Spleen (tissue), 11 donors: ENCODE measurements at regions not wholly inside any gene's neighbourhood (a gene's known extent, or its start where the extent isn't known, plus 50 kb on each side); places are given as distances from the start of the nearest gene placed in this dataset.

Experiments used
- DNase-seq: peaks from one replicate; pipeline ENCODE4 v3.0.0-alpha.2; 2020
- H3K27ac ChIP-seq, 8 donors: fragments of 200-600 bp; sonication (generic) in 7 of 8; 1 replicate in 4 of 8; 2 replicates in 4 of 8; pipeline versions ENCODE4 v1.5.0 to v1.8.0; 2016 to 2021; ENCODE audit warnings: inconsistent platforms in 4 of 8, mild to moderate bottlenecking in 4 of 8, moderate library complexity in 1 of 8
- H3K27me3 ChIP-seq, 7 donors: fragments of 200-600 bp; sonication (generic) in 6 of 7; replicated peaks in 1 of 7; 1 replicate in 4 of 7; 2 replicates in 3 of 7; pipeline versions ENCODE4 v1.5.0 to v1.8.0; 2016 to 2021; ENCODE audit warnings: inconsistent platforms in 3 of 7, mild to moderate bottlenecking in 1 of 7
- H3K36me3 ChIP-seq, 6 donors: fragments of 200-600 bp; sonication (generic) in 5 of 6; 1 replicate in 4 of 6; 2 replicates in 2 of 6; pipeline versions ENCODE4 v1.5.0 to v1.8.0; 2016 to 2021; ENCODE audit warnings: inconsistent platforms in 2 of 6
- H3K4me1 ChIP-seq, 6 donors: fragments of 200-600 bp; sonication (generic) in 5 of 6; 1 replicate in 3 of 6; 2 replicates in 3 of 6; pipeline versions ENCODE4 v1.5.0 to v1.8.0; 2016 to 2021; ENCODE audit warnings: inconsistent platforms in 3 of 6
- H3K4me3 ChIP-seq, 8 donors: fragments of 200-600 bp; sonication (generic) in 7 of 8; 1 replicate in 4 of 8; 2 replicates in 4 of 8; pipeline versions ENCODE4 v1.5.0 to v1.8.0; 2016 to 2021; ENCODE audit warnings: inconsistent platforms in 4 of 8, mild to moderate bottlenecking in 4 of 8, moderate library complexity in 2 of 8
- H3K9me3 ChIP-seq, 8 donors: fragments of 200-600 bp; sonication (generic) in 7 of 8; 1 replicate in 4 of 8; 2 replicates in 4 of 8; pipeline versions ENCODE4 v1.5.0 to v1.8.0; 2016 to 2021; ENCODE audit warnings: inconsistent platforms in 4 of 8
- CTCF ChIP-seq, 11 experiments: fragments of 200-600 bp in 7 of 11; fragments of 450-650 bp in 4 of 11; sonication (generic) in 4 of 11; IDR thresholded peaks in 8 of 11; conservative IDR thresholded peaks in 3 of 11; 1 replicate in 7 of 11; 2 replicates in 4 of 11; pipeline versions ENCODE4 v1.4.0 to v1.8.0; 2016 to 2021; ENCODE audit warnings: antibody characterized with exemption in 11 of 11, inconsistent platforms in 4 of 11, mild to moderate bottlenecking in 1 of 11
- POLR2A ChIP-seq, 3 donors: fragments of 450-650 bp; IDR thresholded peaks; one replicate each; pipeline ENCODE4 v1.5.1; 2017; ENCODE audit warnings: antibody characterized with exemption in 3 of 3, mild to moderate bottlenecking in 1 of 3
- POLR2AphosphoS5 ChIP-seq, 3 donors: sonication (generic); formaldehyde crosslinking; IDR thresholded peaks; one replicate each; pipeline ENCODE4 v1.5.1; 2017; ENCODE audit warnings: antibody characterized with exemption in 3 of 3
- WGBS, 5 donors: extraction: QIAGEN DNeasy Blood & Tissue Kit in 3 of 5; methylation state at CpG; one replicate each; pipeline versions ENCODE4 v1.1.5 to v1.1.7; 2013 to 2018; 5-methylcytosine and 5-hydroxymethylcytosine counted together
- intact Hi-C: fragments of 100-400 bp; cut with DNase I; formaldehyde crosslinking; loops from one replicate; pipeline ENCODE4 v1.15.0; 2023; ENCODE audit warnings: low total_unique reads
- donor health status: healthy with polysubstance abuse.
- donor health status: DM: no; HTN: no; CAD: no; lungs with moderate emphysema.
- donor health status: DM: no; HTN: no; CAD: no.
- donor health status: Bipolar disorder and iron deficiency.
- donor health status: healthy.
- donor health status: DM: no; HTN: no; CAD: no.
- donor health status: DM: yes; HTN: yes; CAD: no.

GRCh38 chr10:3412071-3412582, 239.5 kb upstream of the PITRM1 start:
- Histone ChIP-seq H3K4me1 (peaks cover 0 to 7% (median 0%) of the 10 kb centered on the region in 6 donors), H3K36me3 (no peaks in the 10 kb centered on the region), H3K4me3 (no peak overlapping the region), H3K27ac (no peak overlapping the region), H3K27me3 (no peaks in the 10 kb centered on the region), H3K9me3 (peaks cover 0 to 4% (median 0%) of the 10 kb centered on the region in 8 donors)
- 80 to 98% (median 94%) methylated on average over 5 of the region's 5 CpGs for WGBS, 5 donors
- DNase-seq = peak; percentile 41
- TF ChIP-seq POLR2A (IDR thresholded peaks at IDR 0.05) (no peak), POLR2AphosphoS5 (IDR thresholded peaks at IDR 0.05) (no peak), CTCF (IDR thresholded peaks at IDR 0.05 in 8 of 11, conservative IDR thresholded peaks at IDR 0.05 in 3 of 11) (no peak)
- intact Hi-C loops = no loop called here

- Histone ChIP-seq H3K9me3 (peaks cover 0 to 4% (median 0%) of the 10 kb centered on the region in 8 donors), H3K27ac (no peak overlapping the region), H3K4me1 (peaks cover 0 to 12% (median 0%) of the 10 kb centered on the region in 6 donors), H3K27me3 (no peaks in the 10 kb centered on the region), H3K4me3 (no peak overlapping the region), H3K36me3 (no peaks in the 10 kb centered on the region)
- no peak for TF ChIP-seq CTCF (IDR thresholded peaks at IDR 0.05 in 8 of 11, conservative IDR thresholded peaks at IDR 0.05 in 3 of 11)
- TF ChIP-seq POLR2A (IDR thresholded peaks at IDR 0.05) = no peak
- TF ChIP-seq POLR2AphosphoS5 (IDR thresholded peaks at IDR 0.05) = no peak
- 61 to 76% (median 66%) methylated on average over 3 of the region's 3 CpGs for WGBS, 5 donors
- no peak for DNase-seq
- intact Hi-C loops = no loop called here
Observed at GRCh38 chr10:3411044-3411443, 238.5 kb upstream of the PITRM1 start.

- no peak overlapping the region for H3K4me3 ChIP-seq
Observed at GRCh38 chr10:3409928-3410327, 237.3 kb upstream of the PITRM1 start.

More at GRCh38 chr10:3409928-3410327, 237.3 kb upstream of the PITRM1 start:
- Histone ChIP-seq H3K4me1 (peaks cover 0 to 12% (median 0%) of the 10 kb centered on the region in 6 donors), H3K36me3 (no peaks in the 10 kb centered on the region), H3K27ac (no peak overlapping the region), H3K27me3 (no peaks in the 10 kb centered on the region), H3K9me3 (peaks cover 0 to 4% (median 0%) of the 10 kb centered on the region in 8 donors)
- DNase-seq = peak; percentile 51
- TF ChIP-seq POLR2A (IDR thresholded peaks at IDR 0.05) = no peak
- no peak for TF ChIP-seq CTCF (IDR thresholded peaks at IDR 0.05 in 8 of 11, conservative IDR thresholded peaks at IDR 0.05 in 3 of 11)
- no peak for TF ChIP-seq POLR2AphosphoS5 (IDR thresholded peaks at IDR 0.05)
- intact Hi-C loops = no loop called here
- 88 to 100% (median 95%) methylated on average over 3 to 4 of the region's 4 CpGs for WGBS, 5 donors
